HG02610 (cell line): ENCODE measurements at regions not wholly inside any gene's neighbourhood (a gene's known extent, or its start where the extent isn't known, plus 50 kb on each side); places are given as distances from the start of the nearest gene placed in this dataset.

ENCODE experiments used
- ATAC-seq: cut with Tn5 transposase; IDR thresholded peaks from one replicate; pipeline ENCODE4 v1.9.1; 2021; ENCODE audit warnings: mild to moderate bottlenecking, moderate library complexity; ENCODE audit not compliant: unreplicated experiment

DNA sequence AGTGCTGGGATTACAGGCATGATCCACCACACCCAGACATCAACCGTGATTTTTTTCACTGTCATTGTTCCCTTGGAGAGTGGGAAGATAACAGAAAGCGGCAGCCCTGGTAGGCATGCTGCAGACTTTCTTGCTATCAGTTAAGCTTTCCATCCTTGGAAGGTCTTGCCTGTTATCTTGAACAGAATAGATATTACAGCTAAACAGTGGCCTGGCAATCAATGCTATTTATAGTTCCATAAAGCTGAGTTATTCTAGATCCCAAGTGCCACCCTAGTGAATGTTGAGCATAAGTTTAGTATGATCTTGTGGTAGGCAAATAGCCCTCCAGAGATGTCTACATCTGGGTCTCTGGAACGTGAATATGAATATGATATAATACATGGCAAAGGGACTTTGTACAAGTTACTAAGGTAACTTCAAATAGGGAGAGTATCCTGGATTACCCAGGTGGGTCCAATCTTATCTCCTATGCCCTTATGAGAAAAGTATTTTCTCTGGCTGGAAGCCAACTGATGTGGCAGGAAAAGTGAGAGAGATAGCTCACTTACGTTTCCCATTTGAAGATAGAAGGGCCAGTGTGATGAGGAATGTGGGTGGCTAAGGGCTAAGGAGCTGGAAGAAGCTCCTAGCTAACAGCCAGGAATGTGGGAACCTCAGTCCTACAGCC is 609.1 kb upstream of the IGFBP3 start:
- ATAC-seq: no peak

DNA sequence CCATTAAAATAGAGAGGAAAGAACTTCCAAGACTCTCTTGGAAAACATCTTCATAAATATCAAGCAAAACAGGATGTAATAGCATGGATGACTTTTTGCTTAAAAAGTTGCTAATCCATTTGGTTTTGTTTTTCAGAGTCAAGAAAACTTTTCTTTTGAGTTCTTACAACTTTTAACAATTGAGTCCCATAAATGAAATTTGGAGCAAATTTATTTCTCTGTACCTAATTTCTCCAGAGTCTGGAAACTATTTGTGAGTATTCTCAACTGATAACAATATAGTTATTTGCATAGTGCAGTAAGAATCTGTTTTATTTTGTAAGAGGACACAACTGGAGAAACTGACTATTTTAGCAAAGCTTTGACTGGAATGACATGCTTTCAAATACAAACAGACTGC is 606.3 kb upstream of the IGFBP3 start:
- ATAC-seq: no peak

DNA sequence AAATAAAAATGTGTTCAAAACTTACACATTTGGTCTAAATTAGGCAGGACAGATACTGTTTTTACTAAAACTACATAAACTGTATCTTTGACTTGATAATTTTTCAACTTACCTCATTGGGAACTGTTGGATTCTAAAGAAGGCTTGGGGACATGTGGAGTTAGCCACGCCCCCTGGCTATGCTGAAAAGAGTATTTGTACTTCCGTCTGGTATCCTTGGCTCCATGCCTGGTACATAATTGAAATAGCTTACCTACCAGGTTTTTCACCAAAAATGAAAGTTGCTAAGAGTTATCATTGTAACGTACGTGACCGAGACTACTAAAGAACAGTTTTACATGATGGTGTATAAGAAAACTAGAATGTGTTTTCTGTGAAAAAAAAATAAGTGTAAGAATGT is 604.8 kb upstream of the IGFBP3 start:
- no peak for ATAC-seq

DNA sequence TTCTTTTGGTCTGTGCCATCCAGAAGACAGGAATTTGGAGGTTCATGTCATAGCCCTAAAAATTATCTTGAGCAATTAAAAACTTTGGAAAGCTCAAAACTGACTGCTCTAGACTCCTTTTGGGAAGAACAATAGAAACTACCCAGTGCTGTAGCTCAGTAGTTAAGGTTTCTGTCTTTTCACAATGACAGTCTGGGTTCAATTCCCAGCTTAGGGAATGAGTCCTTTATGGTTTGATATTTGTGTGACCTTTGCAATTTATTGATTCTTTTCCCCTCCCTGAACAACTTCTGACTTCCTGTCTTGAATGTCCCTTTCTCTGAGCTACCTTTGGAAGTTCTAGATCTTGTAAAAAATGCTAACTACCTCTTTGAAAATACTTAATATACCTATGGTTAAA is 603.3 kb upstream of the IGFBP3 start:
- ATAC-seq: no peak

DNA sequence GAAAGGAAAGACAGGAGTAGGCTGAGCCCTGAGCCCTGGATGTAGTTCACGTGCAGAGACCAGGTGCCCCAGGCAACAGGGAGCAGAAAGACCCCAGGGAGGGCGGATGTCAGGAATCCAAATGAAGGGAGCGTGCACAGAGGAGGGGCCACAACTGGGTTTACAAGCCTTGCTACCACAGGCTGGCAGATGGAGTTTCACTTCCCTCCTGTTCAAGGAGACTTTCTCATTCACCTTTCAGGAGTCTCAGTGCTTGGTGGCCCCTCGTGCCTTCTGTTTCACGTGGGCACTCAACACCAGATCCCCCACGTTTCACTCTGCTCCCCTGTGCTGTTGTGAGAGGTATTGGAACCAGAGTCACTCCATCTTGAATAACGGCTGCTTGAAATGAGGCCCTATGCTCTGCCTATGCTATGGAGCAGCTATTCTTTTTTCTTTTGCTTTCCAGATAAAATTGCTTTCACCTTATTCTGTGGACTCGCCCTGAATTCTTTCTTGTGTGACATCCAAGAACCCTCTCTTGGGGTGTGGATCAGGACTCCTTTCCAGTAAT is 601.4 kb upstream of the IGFBP3 start:
- ATAC-seq: no peak

DNA sequence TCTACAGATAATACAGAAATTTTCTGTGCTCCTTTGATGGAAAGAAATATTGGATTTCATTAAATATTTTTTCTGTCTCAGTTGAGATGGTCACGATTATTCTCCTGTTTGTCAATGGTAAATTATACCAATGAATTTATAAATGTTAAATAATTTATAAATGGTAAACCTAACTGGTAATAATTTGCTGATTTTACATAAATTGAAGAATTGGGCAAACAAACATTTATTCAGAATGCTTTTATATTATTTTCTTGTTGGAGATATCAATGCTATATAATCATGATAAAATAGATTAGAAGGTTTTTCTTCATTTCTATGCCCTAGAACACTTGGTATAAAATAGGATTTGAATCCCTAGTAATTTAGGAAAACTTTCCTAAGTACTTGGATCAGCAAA is 597.6 kb upstream of the IGFBP3 start:
- ATAC-seq: no peak

DNA sequence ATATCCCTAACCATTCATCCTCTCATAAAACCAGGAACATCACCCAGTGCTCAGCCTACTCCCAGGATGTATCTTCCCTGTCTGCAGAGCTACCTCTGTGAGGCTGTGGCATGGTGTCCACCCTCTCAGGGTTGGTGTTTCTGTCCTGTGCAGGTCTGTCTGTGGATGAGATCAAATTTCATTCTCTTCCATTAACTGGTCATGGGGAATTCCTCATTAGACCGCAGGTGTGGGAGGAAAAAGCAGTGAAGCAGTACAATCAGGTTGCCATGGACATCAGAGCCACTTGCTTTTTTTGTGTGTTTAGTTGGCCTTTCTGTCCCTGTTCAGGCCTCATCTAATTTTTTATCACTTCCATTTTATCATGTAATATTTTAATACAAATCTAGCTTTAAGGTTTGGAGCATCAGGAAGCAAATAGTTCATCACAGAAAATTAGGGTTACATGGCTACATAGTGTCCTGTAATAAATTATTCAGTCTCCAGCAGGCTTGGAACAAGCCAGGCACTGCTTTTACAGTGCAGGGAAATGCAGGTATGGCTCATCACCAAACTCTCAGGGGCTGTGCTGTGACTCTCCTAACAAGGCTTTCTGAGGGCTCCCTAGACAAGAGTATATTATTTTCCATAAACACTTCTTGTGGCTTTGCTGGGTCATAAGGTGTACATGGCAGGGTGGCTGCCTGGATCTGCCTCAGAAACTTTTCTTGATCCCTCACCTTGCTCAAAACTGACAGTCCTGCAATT is 594.9 kb upstream of the IGFBP3 start:
- no peak for ATAC-seq

DNA sequence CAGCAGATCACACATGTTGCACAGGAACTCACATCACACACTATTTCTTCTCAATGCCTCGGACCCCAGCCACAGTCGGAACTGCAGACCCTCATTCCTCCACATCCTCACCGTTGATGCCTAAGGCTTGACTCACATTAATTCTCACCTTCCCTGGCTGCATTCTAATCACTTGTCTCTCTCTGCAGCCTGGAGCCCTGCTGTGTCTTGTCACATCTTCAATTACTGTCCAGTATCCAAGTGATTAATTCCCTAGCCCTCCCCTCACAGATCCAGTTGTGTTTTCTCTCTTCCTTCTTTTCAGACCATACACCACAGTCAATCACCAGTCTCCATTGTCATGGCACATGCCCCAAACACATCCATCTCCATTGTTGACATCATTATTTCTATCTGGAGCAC is 592.4 kb upstream of the IGFBP3 start:
- no peak for ATAC-seq

DNA sequence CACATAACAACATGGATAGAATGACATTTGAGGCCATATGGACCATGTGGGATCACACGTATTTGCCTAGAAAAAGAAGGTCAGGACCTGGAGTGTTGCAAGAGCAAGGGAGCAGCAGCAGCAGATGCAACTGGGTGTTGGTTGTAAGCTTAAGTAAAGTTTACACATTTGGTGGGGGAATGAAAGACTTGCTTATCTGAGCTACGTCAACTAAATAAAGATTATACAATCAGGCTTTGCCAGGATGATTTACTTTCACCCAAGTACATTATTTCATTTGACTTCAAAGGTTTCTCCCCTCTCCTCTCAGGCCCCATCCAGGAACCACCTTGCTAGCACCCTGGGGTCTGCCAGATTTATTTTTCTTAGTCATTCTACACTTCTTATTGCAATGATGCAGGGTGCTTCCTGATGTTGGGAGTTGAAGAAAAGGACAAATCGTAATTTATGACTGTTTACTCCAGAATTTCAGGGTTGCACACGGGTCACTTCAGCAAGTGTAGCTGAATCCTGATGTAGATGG is 591.9 kb upstream of the IGFBP3 start:
- no peak for ATAC-seq

DNA sequence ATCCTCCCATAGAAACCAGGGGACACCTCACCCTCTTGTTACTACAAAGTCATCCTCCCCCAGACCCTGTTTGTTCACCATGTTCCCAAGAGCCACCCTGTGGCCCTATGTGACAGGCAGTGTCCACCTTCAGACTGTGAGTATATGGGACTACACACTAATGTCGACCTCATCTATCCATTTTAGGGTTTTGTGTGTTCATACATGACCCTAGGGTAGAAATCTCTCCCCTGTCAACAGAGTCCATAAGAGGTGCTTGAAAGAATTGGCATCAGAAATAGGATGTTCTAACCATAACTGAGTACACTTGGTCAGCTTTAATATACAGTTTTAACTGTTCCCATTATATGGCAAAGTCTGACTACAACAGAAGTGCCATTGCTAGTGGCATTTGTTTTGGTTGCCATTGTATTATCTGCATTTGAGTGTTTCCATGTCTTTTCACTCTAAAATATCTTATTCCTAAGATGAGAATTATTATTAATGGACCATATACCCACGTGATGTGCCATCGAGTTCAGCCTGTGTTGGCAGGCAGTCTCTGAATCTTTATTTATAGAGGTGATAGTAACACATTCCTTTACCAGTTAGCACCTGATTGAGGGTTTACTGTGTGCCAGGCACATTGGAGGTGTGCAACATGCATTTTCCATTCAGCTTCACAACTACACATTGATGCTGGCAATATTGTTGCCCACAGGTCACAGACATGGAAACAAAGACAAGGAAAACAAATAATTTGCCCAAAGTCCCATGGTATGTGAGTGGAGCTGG is 590.6 kb upstream of the IGFBP3 start:
- ATAC-seq: no peak

DNA sequence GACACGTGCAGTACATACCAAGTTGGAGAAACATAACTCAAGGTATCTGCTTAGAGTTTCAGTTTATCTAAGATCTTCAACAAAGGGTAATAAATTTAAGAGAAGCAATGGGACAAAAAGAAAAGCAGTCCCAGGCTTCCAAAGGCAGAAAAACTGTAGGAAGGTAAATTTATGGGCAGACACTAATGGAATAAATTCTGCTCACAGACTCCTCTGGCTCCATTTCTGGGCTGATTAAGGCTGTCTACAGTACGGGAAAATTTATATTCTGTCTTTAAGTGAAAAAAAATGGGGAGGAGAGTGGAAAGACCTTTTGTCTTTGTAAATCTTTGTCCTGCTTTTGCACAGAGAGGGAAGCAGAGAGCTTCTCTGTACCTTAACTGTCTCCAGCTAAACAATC is 587.5 kb upstream of the IGFBP3 start:
- ATAC-seq: no peak

DNA sequence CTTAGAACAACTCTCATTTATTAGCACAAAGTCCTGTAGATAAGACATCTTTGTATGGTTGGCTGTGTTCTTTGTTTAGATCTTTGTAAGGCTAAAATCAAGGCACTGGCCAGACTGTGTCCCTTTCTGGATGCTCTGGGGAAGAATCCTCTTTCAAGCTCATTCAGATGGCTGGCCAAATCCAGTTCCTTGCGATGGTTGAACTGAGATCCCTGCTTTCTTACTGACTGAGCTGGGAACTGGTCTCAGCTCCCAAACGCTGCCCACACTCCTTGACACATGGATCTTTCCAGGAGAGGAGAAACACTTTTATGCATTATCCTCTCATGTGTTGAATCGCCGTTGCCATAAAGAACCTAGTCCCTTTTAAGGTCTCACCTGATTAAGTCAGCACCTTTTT is 586.5 kb upstream of the IGFBP3 start:
- ATAC-seq: no peak

DNA sequence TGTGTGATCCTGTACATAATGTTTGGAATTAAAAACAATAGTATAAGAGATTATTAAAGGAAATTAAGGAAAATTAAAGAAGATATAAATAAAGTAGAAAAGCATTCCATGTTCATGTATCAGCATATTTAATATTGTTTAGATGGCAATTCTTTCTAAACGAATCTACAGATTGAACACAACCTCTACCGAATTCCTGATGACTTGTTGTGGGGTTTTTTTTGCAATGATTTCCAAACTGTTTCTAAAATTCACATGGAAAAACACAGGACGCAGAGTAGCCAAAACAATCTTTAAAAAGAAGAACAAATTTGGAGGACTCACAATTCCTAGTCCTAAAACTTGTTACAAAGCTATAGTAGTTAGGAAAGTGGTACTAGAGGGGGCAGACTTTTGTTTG is 573.4 kb upstream of the IGFBP3 start:
- ATAC-seq: no peak

DNA sequence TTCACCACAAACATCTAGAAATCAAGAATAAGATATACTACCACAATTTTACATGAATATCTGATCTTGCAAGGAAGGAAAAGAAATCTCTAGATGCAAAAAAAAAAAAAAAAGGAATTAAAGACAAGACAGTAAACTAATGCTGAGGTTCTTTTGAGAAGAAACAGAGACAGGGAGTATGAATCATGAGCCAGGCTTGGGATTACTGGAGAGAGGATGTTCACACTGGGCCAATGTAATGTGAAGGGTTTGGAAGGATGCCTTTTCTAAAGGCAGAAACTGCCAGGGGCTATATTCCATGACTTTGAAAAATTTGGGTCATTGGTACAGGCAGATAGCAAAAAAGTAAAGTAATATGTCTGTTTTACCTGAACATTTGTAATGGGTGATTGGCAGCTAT is 573.0 kb upstream of the IGFBP3 start:
- no peak for ATAC-seq

DNA sequence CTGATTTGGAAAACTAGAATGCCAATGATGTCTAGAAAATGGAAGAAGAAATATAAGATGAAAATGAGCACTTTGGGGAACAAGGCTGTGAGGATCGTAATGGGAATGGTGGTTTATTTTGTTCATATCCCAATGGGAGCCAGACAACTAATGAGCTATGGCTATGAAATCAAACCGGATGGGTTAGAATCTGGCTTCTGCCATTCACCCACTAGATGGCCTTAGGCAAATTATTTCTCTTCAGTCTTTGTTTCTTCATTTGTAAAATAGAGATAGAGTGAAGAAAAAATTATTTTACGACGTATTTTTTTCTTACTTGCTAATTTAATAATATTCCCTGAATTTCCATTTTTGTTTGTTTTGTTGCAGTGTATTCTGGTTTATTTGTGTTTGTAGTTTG is 572.1 kb upstream of the IGFBP3 start:
- ATAC-seq: no peak

DNA sequence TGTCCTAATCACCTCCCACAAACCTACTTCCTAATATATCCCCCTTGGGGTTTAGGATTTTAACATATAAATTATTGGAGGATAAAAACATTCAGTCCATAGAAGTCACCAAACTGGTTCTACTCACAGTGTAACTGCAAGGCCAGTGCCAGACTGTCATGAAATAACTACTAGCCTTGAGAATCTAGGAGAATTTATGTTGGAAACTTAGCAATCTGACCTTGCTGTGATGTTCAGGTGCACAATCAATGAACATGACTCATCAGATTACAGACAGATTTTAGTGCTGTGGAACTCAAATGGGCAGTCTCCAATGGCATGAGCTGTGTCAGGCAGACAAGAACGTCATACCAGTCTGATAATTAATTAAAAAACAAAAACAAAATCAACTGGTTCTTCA is 571.4 kb upstream of the IGFBP3 start:
- ATAC-seq: no peak

DNA sequence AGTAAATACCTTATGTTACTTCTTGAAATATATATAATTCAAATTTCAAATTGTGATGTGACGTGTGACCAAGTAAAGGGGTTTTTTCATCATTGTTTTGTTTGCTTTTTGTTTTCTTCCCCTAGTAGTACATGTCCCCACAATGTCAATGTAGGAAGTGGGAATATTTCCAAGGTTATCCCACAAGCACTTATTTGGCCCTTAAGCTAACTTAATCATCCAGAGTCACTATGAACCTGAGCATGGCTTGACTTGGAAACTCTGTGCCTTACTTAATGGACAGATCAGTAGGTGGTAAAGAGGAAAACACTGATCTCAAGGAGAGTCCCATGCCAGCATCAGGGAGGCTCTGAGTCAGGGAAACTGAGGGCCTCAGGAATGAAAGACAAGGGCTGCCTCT is 569.3 kb upstream of the IGFBP3 start:
- ATAC-seq: no peak

DNA sequence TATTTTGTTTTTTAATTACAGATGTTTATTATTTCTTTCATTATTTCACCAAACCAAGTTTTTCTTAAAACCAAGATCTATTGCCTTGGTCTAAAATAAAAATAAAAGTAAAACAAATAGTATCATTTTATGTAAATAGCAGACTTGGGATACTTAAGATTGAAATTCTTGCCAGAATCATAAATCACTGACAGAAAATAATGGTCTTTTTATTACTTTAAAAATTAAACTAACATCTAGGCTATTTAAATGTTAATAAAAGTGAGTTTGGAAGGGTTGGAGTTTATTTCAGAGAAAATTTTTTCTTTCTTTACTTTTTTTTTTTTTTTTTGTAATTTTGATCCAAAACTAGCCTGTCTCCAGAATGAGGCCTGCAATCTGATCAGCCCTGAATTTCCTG is 568.0 kb upstream of the IGFBP3 start:
- no peak for ATAC-seq

DNA sequence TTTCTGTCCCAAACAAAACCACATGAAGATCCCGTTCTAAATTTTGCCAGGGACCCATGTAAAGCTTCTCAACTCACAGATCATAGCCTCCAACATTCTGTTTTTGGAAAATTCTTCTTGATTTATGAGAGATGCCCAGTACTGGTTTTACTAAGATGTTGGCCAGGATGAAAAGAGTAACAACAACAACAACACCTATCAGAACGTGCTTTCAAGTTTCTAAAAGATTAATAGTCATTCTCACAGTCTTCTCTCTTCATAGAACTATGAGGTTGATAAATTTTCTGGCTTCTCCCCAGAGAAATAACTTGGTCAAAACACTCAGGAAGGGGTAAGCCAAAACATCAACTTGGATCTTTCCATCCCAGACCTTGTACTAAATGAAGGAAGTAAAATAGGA is 567.5 kb upstream of the IGFBP3 start:
- no peak for ATAC-seq

DNA sequence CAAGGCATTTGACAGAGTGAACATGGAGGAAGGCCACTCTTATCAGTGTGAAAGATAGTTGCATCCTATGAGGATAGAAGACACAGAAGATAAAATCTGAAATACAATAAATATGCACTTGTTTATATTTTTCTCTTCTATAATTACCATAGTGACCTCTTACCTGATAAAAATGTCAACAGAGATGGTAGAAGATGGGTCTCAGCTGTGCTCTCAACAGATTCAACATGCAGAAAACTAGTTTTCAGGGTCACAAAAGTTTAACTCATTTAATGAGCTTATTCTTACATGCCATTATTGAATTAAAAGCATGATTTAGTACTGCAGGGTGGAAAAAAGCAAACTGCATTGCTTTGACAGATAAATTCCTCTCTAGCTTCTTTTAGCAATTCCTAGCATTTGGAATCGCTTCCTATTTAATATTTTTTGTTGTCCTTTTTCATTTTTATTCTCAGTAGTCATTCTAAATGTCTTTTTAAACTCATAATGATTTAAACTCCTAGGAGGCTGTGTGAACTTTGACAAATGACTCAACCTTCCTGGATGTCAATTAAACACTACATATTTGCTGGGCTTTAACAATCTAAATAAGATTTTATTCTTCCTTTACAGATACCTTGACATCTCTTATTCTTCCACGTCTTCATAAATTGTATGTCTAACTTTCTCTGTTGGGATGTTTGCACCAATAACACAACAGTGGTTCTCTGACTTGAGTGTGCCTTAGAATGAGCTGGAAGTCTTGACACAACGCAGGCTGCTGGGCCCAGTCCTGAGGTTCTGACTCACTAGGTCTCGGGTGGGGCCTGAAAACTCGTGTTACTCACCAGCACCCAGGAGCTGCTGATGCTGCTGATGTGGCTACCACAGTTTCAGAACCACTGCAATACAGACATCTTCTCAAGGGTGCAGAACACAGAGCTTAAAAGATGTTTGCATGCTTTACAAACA is 565.5 kb upstream of the IGFBP3 start:
- no peak for ATAC-seq
